Glomerular visceral epithelial cell (primary cell): ENCODE measurements at regions not wholly inside any gene's neighbourhood (a gene's known extent, or its start where the extent isn't known, plus 50 kb on each side); places are given as distances from the start of the nearest gene placed in this dataset.

Source experiments
- DNase-seq: peaks from one replicate; pipeline ENCODE4 v3.0.0-alpha.2; 2016; ENCODE audit errors: extremely low spot score

DNA sequence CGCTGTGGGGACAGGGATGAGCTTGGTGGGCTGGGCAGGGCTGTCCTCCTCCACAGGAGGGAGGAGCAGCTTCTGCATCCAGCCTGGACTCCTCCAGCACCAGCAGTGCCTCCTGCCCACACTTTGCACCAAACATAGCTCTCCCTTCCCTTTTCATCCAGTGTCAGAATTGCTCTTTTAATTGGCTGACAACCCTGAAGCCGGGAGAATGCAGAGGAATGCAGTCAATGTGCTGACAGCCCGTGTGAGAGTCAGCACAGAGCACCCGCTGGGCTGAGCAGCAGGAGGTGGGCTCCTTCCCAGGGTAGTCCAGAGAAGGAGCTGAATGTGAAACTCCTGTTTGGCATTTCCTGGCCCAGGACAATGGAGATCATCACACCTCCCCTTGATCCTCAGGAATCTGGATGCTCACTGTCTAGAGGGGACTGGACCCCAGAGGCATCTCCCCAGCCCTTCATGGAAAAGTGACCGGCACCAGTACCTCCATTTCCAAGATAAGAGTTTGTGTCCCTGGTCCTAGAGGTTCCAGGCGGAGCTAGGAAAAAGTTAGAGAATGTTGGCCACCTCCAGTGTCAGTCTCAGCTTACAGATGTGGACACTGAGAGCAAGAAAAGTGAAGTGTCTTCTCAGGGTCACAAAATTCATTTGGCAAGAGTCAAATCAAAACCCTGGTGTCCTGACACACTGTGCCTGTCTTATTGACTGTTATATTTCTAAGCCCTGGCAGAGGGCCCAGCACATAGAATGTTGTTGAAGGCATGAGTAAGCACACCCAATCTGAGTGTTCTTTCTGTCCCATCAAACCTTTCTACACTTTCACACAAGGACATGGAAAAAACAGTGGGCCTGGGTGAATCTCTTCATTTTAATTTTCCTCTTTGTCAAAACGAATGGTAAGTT lies 202.1 kb downstream of the SNX18 start:
- peak; percentile 64 for DNase-seq

DNA sequence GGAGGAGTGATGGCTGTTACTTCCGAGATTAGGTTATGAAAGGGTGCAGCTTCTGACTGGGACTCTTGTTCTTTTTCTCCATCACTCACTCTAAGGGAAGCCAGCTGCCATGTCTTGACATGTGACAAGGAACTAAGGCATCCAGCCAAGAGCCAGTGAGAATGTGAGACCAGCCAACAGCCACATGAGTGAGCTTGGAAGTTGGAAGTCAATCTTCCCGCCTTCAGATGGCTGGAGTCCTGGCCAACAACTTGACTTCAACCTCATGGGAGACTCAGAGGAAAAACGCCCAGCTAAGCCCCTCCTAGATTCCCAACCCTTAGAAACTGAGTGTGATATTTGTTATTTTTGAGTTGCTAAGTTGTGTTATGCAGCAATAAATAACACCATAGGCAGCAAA lies 201.1 kb downstream of the SNX18 start:
- DNase-seq, result no peak

DNA sequence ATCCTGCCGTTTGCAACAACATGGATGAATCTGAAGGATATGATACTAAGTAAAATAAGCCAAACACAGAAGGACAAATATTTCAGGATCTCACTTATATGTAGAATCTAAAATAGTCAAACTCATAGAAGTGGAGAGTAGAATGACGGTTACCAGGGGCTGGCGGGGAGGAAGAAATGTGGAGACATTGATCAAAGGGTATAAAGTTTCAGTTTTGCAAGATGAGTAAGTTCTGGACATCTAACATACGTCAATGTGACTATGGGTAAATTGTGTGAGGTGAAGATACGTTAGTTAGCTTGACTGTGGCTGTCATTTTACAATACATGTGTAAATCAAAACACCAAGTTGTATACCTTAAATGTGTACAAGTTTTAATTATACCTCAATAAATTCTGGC lies 200.3 kb downstream of the SNX18 start:
- DNase-seq, result no peak

DNA sequence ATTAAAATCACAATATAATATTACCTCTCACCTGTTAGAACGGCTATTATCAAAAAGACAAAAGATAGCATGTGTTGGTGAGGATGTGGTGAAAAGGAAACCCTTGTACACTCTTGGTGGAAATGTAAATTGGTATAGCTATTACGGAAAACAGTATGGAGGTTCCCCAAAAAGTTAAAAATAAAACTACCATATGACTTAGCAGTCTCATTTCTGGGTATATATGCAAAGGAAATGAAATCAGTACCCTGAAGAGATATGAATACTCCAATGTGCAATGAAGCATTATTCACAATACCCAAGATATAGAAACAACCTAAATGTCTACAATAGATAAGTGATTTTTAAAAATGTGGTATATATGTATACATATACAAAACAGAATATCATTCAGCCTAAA lies 199.9 kb downstream of the SNX18 start:
- no peak for DNase-seq

DNA sequence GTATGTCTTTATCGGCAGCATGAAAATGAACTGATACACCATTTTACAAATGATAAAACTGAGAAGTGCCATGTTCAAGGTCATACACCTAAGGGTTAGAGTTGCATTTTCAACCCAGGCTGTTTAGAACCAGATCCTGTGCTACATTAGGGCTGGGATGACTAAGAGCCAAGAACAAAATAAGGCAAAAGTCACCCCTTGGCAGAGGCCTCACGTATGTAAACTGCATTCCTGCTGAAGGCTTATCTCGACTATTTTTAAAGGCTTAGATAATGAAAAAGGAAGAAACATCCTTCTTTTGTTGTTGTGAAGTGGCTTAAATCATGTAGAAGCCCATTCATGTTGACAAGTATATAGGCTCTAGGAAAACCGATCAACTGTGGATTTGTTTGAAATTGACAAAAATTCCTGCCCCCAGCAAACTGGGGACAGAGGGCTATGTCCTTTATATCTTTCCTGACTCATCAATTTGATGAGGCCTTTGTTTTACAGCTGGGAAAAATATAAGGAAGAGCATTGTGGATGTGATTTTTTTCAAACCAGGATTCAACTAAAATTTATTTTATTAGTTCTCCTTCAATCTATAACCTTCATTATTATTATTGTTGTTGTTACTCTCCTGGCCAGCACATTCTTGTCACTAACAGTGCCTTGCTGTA lies 196.5 kb downstream of the SNX18 start:
- no peak for DNase-seq

DNA sequence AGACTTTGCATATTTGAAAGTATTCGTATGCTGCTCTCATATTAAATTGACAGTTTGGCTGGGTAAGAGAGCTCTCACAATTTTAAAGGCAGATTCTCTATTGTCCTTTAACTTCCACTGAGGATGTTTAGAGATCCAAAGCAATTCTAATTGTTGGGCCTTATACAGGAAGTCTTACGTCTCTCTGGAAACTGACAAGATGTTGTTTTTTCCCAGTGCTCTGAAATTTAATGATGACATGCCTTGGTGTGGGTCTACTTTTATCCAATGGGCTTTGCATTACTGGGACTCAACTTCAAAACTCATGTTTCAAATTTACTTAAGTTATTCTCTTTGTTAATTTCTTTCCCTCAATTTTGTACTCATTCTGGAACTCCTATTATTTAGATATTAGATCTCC lies 191.5 kb downstream of the SNX18 start:
- no peak for DNase-seq

DNA sequence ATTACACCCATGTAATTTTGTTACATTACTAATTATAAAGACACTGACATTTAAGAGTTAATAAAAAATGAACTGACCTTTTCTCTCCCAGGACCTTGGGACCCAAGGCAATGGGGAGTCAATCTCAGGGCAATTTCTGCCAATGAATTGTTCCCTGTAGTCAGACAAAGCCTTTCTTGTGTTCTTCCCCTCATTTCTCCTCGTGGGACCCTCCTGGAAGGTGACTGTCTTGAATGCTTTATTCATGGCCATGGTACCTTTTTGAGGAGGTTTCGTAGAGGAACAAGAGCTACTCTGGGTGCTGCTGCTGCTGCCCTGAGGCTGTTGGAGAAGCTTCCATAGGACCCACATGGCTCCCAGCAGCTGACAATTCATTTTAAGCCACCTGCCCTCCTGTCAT lies 190.3 kb downstream of the SNX18 start:
- DNase-seq, result no peak

DNA sequence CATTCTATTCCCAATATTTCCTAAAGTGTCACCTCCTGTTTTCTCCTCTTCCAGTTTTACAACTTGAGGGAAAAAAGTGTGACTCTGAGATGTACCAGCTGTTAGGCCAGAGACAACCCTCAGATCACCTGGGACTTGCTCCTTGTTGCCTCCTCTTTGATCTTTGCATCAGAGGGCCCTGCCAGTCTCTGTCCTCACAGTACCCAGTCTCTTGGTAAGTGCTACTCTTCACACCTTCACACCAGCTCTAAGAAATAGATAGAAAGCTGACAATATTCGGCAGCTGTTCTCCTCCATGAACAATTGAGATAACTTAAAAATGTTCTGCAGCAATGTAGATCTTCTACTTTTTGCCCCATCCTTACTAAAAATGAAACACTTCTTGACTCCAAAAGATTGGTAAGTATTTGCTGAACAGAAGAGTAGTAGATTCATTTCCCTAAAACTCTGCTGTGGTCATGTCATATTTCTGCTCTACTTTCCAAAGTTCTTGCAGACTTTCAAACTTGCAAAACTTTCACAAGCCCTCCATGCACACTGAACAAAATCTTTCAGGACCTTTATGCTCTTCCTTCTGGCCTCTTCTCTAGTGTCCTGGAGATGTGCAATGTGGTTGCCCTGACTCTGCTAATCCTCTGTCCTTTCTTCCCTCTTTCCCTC lies 188.6 kb downstream of the SNX18 start:
- DNase-seq, result no peak

DNA sequence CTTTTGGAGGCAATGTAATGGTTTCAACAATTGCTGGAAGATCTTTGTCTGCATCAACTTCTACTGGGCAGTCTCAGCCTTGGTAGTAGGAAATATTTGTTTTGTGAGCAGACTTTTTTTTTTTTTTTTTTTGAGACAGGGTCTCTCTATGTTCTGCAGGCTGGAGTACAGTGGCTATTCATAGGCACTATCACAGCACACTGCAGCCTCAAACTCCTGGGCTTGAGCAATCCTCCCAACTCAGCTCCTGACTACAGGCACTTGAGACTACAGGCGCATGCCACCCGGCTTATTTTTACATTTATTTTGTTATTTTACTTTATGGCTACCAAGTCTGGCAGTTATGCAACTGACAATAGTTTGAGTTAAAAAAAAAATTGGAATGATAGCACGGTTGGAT lies 187.3 kb downstream of the SNX18 start:
- no peak for DNase-seq

DNA sequence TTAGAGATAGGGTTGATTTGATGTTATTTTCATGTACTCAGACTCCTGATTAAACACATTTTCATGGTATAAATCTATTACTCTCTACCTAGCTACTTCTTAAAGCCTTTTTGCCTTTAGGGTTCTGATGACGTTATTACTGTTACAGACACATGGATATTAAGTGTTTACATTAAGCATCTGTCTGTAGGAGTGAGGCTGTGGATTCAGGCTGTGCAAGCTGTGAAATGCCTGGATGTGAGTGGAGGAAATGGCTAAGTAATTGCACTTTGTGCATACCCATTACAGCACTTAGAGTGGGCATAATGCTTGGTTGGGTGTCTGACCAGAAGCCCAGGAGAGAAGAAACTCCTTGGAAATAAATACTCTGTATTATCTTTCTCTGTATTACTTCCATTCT lies 186.8 kb downstream of the SNX18 start:
- no peak for DNase-seq

DNA sequence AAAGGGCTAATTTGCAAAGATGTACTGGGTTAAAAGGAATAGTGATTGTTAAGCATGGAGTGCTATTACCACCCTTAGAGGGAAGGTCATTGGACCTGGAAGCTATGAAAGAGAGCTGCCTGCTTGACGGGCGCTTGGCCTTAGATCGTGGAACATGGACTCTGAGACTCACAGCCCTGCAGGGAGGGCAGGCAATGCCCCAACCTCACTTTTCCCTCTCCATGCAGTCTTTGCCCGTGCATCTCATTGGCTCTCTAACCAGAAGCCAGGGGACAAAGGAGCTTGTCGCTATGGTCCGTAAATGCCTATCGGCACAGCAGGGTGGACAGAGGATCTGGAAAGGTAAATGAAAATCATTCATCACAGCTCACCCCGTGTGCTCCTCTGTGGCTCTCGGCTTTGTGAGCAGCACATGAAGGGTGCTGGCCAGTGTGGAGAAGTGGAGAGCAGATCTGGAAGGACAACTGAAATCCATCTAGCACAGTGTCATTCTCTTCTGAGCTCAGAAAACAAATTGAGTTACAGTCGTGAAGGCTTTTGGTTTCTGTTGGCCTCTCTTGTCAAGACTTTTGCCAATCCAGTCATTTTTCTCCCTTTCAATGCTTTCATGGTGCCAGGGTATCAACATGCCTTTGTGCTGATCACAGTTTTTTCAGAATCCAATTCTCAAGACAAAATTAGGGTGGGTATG lies 186.2 kb downstream of the SNX18 start:
- DNase-seq, result no peak

DNA sequence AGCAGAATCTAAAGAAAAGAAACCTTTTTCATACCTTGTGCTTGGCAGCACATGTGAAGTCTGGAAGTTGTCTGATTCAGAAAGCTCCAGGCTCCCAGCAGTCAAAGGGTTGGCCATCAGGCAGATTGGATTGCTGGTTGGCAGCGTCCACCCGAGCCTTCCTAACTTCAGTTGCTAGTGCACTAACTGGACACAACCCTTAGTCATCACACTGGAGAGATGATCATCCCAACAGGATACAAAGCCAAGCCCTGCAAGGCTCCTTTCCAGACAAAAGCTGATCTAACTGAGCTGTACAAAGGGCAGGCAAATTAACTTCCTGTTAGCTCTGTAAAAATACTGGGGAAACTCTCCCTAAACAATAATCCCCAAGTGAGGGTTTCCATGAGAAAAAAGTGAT lies 185.6 kb downstream of the SNX18 start:
- peak; percentile 76 for DNase-seq

DNA sequence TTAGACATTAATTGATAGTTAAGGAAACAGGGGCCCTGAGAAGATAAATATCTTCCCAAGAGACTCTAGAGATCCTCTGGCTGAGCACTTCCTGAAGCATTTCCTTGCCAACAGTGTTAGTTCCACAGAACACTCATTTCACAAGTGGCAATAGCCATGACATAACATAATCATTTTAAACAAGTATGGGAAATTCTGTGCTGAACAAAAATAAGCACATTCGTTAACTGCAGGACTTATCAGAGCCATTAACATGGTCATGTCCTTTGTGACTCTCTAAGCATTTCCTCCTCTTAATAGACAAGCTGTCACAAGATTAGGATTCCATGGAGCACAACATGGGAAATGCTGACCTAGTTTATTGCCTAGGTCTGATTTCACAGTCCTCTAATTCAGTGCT lies 184.9 kb downstream of the SNX18 start:
- DNase-seq, result no peak

DNA sequence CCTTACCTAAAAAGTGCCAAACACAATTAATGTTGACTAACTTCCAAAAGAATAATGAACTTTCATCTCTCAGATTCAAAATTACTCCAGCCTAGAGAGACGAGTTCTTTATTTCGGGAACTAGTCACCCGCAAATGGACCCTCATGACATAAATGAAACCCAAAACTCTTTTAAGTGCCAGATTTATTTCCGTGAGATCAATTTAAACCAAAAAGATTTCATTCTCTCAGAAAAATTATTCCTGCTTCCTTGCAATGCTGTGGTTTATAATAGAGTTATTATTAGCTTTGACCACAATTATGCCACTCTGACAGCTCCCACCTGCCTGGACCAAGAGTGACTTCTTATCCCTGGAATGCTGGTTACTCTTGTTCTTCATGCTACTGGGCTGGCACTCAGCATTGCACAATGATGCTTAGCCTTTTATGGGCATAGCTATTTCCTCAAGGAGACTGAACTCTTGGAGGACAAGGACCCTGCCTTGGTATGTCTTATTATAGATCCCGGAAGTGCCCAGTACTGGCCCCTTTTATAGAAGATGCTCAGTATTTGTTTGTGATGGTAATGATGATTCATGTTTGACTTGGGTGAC lies 183.5 kb downstream of the SNX18 start:
- DNase-seq, result peak; percentile 99

DNA sequence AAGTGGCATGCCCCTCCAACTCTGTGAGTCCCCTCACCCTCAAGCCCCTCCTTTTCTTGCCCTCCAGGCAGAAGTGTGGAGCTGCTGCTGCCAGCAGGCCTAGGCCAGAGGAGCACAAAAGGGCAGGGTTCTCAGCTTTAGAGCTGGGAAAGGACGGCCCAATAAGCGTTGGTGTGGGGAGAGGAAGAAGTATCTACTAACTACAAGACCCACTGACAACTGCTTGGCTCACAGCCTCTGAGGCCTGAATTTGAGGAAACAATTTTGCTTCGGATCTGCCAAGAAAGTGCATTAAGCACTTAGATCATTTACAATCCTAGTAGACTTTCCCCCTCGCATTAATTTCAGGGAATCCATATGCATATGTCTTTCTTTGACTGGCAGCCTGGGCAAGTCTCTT lies 179.4 kb downstream of the SNX18 start:
- DNase-seq, result no peak

DNA sequence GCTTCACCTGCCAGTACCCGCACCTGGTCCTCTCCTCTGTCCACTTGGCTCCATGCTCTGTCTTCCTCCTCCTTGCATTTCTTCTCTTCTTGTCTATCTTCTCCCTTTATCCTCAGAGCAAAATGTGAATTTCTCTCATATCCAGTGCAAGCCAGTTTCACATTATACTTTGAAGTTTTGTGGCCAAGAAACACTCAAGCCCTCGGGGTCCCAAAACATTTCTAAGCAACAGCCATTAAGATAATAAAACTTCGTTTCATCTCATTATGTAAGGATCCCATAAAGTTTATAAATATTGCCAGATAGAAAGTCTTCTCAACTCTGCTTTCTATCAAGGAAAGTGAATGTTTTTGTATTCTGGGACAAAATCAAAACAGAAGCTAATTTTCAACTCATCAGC lies 178.8 kb downstream of the SNX18 start:
- no peak for DNase-seq

DNA sequence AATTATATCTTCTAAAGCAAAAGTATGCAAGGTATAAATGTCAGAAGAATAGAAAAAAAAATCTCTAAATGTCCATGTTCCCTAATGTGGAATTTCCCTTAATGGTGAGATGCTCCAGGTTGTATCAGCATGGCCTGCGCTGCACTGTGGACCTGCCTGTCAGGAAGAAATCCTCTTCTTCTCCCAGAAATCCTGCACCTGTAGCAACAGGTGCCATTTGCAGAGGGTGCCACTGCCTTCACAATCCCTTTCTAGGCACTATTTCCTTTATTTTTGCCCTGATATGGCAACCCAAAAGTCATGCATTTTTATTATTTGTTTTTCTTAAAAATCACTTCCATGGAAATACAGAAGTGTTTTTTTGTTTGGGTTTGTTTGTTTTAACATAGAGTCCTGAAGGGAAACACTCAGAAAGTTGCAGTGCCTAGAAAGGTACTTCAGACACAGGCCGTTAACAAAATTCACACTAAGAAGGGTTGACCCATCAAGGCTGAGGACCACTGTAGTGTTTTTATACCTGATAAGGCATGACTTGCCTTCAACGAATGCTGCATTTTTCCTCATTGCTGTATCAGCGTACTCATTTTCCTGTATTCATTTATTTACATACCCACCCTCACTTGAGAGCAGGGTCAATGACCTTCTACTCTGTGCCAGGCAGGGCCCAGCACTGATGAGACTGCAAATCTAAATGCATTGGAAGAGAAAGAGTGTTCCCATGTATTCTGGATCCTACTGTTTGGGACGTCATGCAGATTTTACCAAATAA lies 177.8 kb downstream of the SNX18 start:
- DNase-seq, result no peak

DNA sequence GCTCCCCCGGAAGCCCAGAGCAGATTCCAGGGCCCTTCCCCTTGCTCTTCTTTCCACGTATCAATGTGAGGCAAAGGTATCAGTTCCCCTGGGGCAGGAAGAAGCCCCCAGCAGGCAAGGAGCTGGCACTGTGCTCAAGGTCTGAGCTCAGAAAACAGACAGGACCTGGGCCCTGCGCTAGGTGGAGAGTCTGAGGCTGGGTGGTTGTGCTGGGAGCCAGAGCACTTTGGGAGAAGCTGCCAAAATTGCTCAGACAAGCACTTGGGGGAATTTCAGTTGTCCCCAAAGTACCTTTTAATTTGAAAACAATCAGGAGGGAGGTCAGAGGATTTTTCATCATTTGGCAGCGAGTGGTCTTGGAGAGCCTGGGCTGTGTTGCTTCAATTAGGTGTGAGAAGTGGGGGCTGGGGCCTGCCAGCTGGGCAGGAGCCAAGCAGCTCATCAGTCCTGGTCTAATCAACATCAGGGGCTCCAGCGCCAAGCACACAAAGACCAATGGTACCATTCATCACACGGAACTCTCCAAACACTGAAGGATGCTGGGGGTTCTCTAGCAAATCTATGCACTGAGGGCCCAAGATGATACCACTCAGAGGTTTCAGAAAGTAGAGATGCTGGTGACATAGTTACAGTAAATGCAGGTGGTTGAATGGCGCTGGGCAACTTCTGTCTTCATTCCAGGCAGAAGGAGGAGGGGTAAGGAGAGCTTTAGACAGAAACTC lies 176.5 kb downstream of the SNX18 start:
- no peak for DNase-seq

DNA sequence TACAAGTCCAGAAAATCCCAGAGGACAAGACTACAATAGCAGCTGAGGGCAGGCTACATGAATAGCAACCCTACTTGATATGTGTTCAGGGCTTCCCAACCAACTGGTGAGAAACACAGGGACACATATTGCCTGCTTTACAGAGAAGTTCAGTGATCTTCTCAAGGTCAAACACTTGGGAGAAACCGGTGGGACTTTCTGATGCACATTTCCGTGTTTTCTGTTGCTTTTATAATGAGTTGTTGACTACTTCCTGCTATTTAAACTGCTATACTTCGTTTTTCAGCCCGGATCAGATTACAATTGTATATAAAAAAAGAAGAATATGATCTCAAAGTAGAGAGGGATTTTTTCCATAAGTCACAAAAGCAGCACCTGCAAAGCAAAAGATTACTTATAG lies 175.1 kb downstream of the SNX18 start:
- no peak for DNase-seq

DNA sequence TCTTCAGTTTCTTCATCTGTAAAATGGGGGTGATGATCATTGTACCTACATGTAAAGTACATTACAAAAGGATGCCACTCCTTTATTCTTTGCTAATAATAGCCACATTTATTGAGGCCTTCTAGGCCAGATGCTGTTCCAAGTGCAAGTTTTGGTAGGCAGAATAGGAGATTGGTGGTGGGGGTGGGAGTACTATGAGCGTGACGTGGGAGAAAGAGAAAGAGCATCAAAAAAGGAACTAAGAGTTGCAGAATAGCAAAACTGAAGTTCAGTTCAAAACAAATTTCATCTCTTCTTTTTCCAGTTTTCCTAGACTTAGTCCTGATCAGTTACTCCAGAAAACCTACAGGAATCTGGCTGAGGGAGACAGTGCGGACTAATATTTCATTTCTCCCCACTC lies 174.1 kb downstream of the SNX18 start:
- no peak for DNase-seq
